NCI-H1694 (cell line): ENCODE measurements at regions not wholly inside any gene's neighbourhood (a gene's known extent, or its start where the extent isn't known, plus 50 kb on each side); places are given as distances from the start of the nearest gene placed in this dataset.
"Not testable (repeated sequence)": the region's sequence is repeated elsewhere in the genome, so short reads cannot be mapped to it uniquely, and the experiment has no call there.

Source experiments
- DNase-seq: peaks from one replicate; lab custom pipeline; 2025; lab: John Stamatoyannopoulos, UW

GRCh38 chr12:102298022-102298421, 100.4 kb upstream of the PMCH start:
- DNase-seq: no peak

- DNase-seq: no peak
These were observed 99.8 kb upstream of the PMCH start for GRCh38 chr12:102297412-102297811.

- DNase-seq: no peak
These were observed 96.9 kb upstream of the PMCH start for GRCh38 chr12:102294568-102294967.

- DNase-seq: not testable (repeated sequence)
These were observed 94.1 kb upstream of the PMCH start for GRCh38 chr12:102291498-102292440.

GRCh38 chr12:102289702-102290101, 92.1 kb upstream of the PMCH start:
- DNase-seq: not testable (repeated sequence)

GRCh38 chr12:102281231-102281630, 83.6 kb upstream of the PMCH start:
- no peak for DNase-seq

- DNase-seq: not testable (repeated sequence)
These were observed 58.1 kb upstream of the PMCH start for GRCh38 chr12:102255687-102256086.

GRCh38 chr12:102251005-102251404, 53.4 kb upstream of the PMCH start:
- not testable (repeated sequence) for DNase-seq

- DNase-seq: no peak
These were observed 51.6 kb upstream of the PMCH start for GRCh38 chr12:102249079-102249841.
